SK-N-SH (cell line): ENCODE measurements at regions not wholly inside any gene's neighbourhood (a gene's known extent, or its start where the extent isn't known, plus 50 kb on each side); places are given as distances from the start of the nearest gene placed in this dataset.

Source experiments
- CTCF ChIA-PET: fragments of 300-600, 350-600 bp; formaldehyde crosslinking; extraction: SDS; loops from one replicate; lab custom pipeline; 2021; lab: Yijun Ruan, JAX
- POLR2A ChIA-PET: fragments of 350-600 bp; sonication (Branson Sonifier 250); formaldehyde crosslinking; extraction: SDS; loops from one replicate; lab custom pipeline; 2020; ENCODE audit warnings: antibody characterized with exemption, inconsistent platforms; lab: Yijun Ruan, JAX
- DNase-seq: peaks from one replicate; pipeline ENCODE4 v3.0.0; 2012
- H2AFZ ChIP-seq: fragments of 200-600 bp; sonication (generic); 2 replicates; pipeline ENCODE4 v1.8.1; 2016; ENCODE audit warnings: antibody characterized with exemption, mild to moderate bottlenecking, low read depth
- H3F3A ChIP-seq: fragments of 200-600 bp; sonication (generic); replicated peaks from 2 replicates; pipeline ENCODE3; 2016; ENCODE audit warnings: antibody characterized with exemption, mild to moderate bottlenecking; ENCODE audit not compliant: insufficient read depth
- H3K27ac ChIP-seq, 2 experiments: fragments of 200-500 bp in 1 of 2; fragments of 200-600 bp in 1 of 2; sonication (Bioruptor generic) in 1 of 2; sonication (generic), shearing (Covaris generic) in 1 of 2; 2 replicates each; pipeline versions ENCODE4 v1.5.1 to v1.6.1; 2014 to 2016; ENCODE audit warnings: low read depth in 2 of 2, inconsistent platforms in 1 of 2, low read length in 1 of 2, mild to moderate bottlenecking in 1 of 2, mixed read lengths in 1 of 2
- H3K27me3 ChIP-seq: fragments of 200-600 bp; sonication (generic), shearing (Covaris generic); 2 replicates; pipeline ENCODE4 v1.6.1; 2016; ENCODE audit warnings: mixed run types; ENCODE audit not compliant: insufficient read depth
- H3K36me3 ChIP-seq, 2 experiments: fragments of 200-500 bp in 1 of 2; fragments of 200-600 bp in 1 of 2; sonication (Bioruptor generic) in 1 of 2; sonication (generic) in 1 of 2; replicated peaks in 1 of 2; 2 replicates each; pipeline versions ENCODE3 to v1.5.1; 2014 to 2016; ENCODE audit warnings: low read length in 1 of 2, mild to moderate bottlenecking in 1 of 2; ENCODE audit not compliant: insufficient read depth in 2 of 2, control insufficient read depth in 1 of 2
- H3K4me1 ChIP-seq, 2 experiments: fragments of 200-500 bp in 1 of 2; fragments of 200-600 bp in 1 of 2; sonication (Bioruptor generic) in 1 of 2; sonication (generic), shearing (Covaris generic) in 1 of 2; 2 replicates each; pipeline versions ENCODE4 v1.5.1 to v1.6.1; 2014 to 2016; ENCODE audit warnings: low read depth in 1 of 2, low read length in 1 of 2, mixed run types in 1 of 2; ENCODE audit not compliant: insufficient read depth in 2 of 2, control insufficient read depth in 1 of 2
- H3K4me2 ChIP-seq: fragments of 200-600 bp; sonication (generic), shearing (Covaris generic); 2 replicates; pipeline ENCODE4 v1.6.1; 2017; ENCODE audit warnings: mixed run types
- H3K4me3 ChIP-seq, 2 experiments: fragments of 200-500 bp in 1 of 2; fragments of 200-600 bp in 1 of 2; sonication (Bioruptor generic) in 1 of 2; sonication (generic), shearing (Covaris generic) in 1 of 2; 2 replicates each; pipeline versions ENCODE4 v1.5.1 to v1.8.1; 2014 to 2016; ENCODE audit warnings: low read depth in 2 of 2, inconsistent platforms in 1 of 2, low read length in 1 of 2, mild to moderate bottlenecking in 1 of 2, mixed read lengths in 1 of 2, moderate library complexity in 1 of 2
- H3K79me2 ChIP-seq: fragments of 200-600 bp; sonication (generic); 2 replicates; pipeline ENCODE4 v1.8.1; 2017; ENCODE audit warnings: mild to moderate bottlenecking; ENCODE audit not compliant: insufficient read depth
- H3K9ac ChIP-seq: fragments of 200-600 bp; sonication (generic); 2 replicates; pipeline ENCODE4 v1.6.1; 2017; ENCODE audit warnings: mixed run types
- H3K9me2 ChIP-seq: fragments of 200-600 bp; sonication (generic); 2 replicates; pipeline ENCODE4 v1.6.1; 2017; ENCODE audit warnings: mixed run types
- H3K9me3 ChIP-seq: fragments of 200-600 bp; sonication (generic); 2 replicates; pipeline ENCODE4 v1.6.1; 2017; ENCODE audit warnings: mixed run types, mild to moderate bottlenecking, moderate library complexity
- H4K20me1 ChIP-seq: fragments of 200-600 bp; sonication (generic); 2 replicates; pipeline ENCODE4 v1.6.1; 2017; ENCODE audit warnings: mild to moderate bottlenecking, mixed run types; ENCODE audit not compliant: insufficient read depth
- EZH2phosphoT487 ChIP-seq: fragments of 200-600 bp; sonication (generic); IDR thresholded peaks from 2 replicates; pipeline ENCODE4 v1.6.1; 2017; ENCODE audit warnings: low read depth, mixed run types, mild to moderate bottlenecking, antibody characterized with exemption, moderate library complexity, borderline replicate concordance
- FOSL2 ChIP-seq: IDR thresholded peaks from 2 replicates; pipeline ENCODE4 v1.4.0; 2012; ENCODE audit warnings: low read depth, mild to moderate bottlenecking, moderate library complexity, borderline replicate concordance
- GATA2 ChIP-seq: sonication (generic); formaldehyde crosslinking; IDR thresholded peaks from 2 replicates; pipeline ENCODE4 v1.5.0; 2020; ENCODE audit warnings: mild to moderate bottlenecking, missing genetic modification reagents
- MEF2A ChIP-seq: IDR thresholded peaks from 2 replicates; pipeline ENCODE4 v1.4.0; 2012; ENCODE audit warnings: low read depth, borderline replicate concordance
- NFIC ChIP-seq: IDR thresholded peaks from 2 replicates; pipeline ENCODE4 v1.4.0; 2012; ENCODE audit warnings: borderline replicate concordance
- NRF1 ChIP-seq: IDR thresholded peaks from 2 replicates; pipeline ENCODE4 v1.6.1; 2012; ENCODE audit warnings: low read depth, mild to moderate bottlenecking, low read length
- RCOR1 ChIP-seq: fragments of 150-350 bp; IDR thresholded peaks from 2 replicates; pipeline ENCODE4 v1.6.1; 2017; ENCODE audit warnings: antibody characterized with exemption, low read length
- REST ChIP-seq: IDR thresholded peaks from 2 replicates; pipeline ENCODE4 v1.6.1; 2012; ENCODE audit warnings: mild to moderate bottlenecking, low read depth, low read length, moderate library complexity
- ZBTB33 ChIP-seq: IDR thresholded peaks from 2 replicates; pipeline ENCODE4 v1.4.0; 2012; ENCODE audit warnings: low read depth, borderline replicate concordance
- TF ChIP-seq, protein P1 (sequence below): IDR thresholded peaks from 2 replicates; pipeline ENCODE4 v1.4.0; 2012; ENCODE audit warnings: low read depth, borderline replicate concordance
- TF ChIP-seq, protein P2 (sequence below): IDR thresholded peaks from 2 replicates; pipeline ENCODE4 v1.4.0; 2012; ENCODE audit warnings: low read depth
- TF ChIP-seq, protein P3 (sequence below): IDR thresholded peaks from 2 replicates; pipeline ENCODE4; 2012

DNA sequence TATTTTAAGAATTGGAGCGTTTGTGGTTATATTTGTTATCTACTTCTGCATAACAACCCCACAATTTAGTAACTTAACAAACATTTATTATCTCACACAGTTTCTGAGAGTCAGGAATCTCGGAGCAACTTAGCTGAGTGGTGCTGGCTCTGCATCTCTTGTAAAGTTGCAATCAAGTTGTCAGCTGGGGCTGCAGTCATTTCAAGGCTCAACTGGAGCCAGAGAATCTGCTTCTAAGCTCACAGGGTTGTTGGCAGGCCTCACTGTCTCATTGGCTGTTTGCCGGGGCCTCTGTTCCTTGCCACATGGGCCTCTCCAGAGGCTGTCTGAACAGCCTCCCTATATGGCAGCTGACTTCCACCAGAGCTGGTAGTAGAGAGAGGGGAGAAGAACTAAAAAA, 281.2 kb upstream of the GNPDA2 start (continued):
- TF ChIP-seq ZBTB33, result no peak

GRCh38 chr4:45006078-45006477, 279.7 kb upstream of the GNPDA2 start:
- CTCF ChIA-PET, result no interaction called here
- no peak for TF ChIP-seq NRF1
- TF ChIP-seq, protein P1, sequence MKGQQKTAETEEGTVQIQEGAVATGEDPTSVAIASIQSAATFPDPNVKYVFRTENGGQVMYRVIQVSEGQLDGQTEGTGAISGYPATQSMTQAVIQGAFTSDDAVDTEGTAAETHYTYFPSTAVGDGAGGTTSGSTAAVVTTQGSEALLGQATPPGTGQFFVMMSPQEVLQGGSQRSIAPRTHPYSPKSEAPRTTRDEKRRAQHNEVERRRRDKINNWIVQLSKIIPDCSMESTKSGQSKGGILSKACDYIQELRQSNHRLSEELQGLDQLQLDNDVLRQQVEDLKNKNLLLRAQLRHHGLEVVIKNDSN, result no peak
- no peak for TF ChIP-seq MEF2A
- TF ChIP-seq GATA2, result no peak
- TF ChIP-seq REST, result no peak
- no peak for TF ChIP-seq EZH2phosphoT487
- no peak for TF ChIP-seq FOSL2
- TF ChIP-seq NFIC, result no peak
- TF ChIP-seq, protein P2, sequence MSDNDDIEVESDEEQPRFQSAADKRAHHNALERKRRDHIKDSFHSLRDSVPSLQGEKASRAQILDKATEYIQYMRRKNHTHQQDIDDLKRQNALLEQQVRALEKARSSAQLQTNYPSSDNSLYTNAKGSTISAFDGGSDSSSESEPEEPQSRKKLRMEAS, result no peak
- TF ChIP-seq, protein P3, sequence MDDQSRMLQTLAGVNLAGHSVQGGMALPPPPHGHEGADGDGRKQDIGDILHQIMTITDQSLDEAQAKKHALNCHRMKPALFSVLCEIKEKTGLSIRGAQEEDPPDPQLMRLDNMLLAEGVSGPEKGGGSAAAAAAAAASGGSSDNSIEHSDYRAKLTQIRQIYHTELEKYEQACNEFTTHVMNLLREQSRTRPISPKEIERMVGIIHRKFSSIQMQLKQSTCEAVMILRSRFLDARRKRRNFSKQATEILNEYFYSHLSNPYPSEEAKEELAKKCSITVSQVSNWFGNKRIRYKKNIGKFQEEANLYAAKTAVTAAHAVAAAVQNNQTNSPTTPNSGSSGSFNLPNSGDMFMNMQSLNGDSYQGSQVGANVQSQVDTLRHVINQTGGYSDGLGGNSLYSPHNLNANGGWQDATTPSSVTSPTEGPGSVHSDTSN, result no peak
- no peak for TF ChIP-seq RCOR1
- no peak for DNase-seq
- no peak overlapping the region for H3K4me2 ChIP-seq
- no peaks in the 10 kb centered on the region for H3K9me3 ChIP-seq
- H3K27me3 ChIP-seq, result no peaks in the 10 kb centered on the region
- no peaks in the 10 kb centered on the region for H3K79me2 ChIP-seq
- H3K9ac ChIP-seq, result no peak overlapping the region
- no peak overlapping the region for H3K4me3 ChIP-seq
- no peaks in the 10 kb centered on the region for H3K9me2 ChIP-seq
- H3F3A ChIP-seq, result no peaks in the 10 kb centered on the region
- H3K36me3 ChIP-seq, result no peaks in the 10 kb centered on the region
- no peak overlapping the region for H2AFZ ChIP-seq
- no peaks in the 10 kb centered on the region for H4K20me1 ChIP-seq
- H3K4me1 ChIP-seq, result no peaks in the 10 kb centered on the region
- POLR2A ChIA-PET, result no interaction called here
- H3K27ac ChIP-seq, result no peak overlapping the region
